K562 (cell line): ENCODE measurements at regions not wholly inside any gene's neighbourhood (a gene's known extent, or its start where the extent isn't known, plus 50 kb on each side); places are given as distances from the start of the nearest gene placed in this dataset.
"Not testable (repeated sequence)": the region's sequence is repeated elsewhere in the genome, so short reads cannot be mapped to it uniquely, and the experiment has no call there.

ENCODE experiments used
- ATAC-seq: fragments of 200-7000 bp; cut with Tn5 transposase; 3 replicates; pipeline ENCODE4 v1.9.1; 2020; ENCODE audit warnings: moderate library complexity
- BruUV-seq: library from RNA; stranded (reverse); fragments of 400-500 nt; replicated peaks from 2 replicates; lab custom pipeline; 2021; lab: Mats Ljungman, UMichigan
- CTCF ChIA-PET: fragments of 300-600 bp; formaldehyde crosslinking; extraction: SDS; loops from one replicate; lab custom pipeline; 2021; ENCODE audit warnings: low intra/inter-chr PET ratio; lab: Yijun Ruan, JAX
- POLR2A ChIA-PET: fragments of 300-600, 350-650 bp; sonication (Branson Sonifier 250); formaldehyde crosslinking; extraction: SDS; loops from one replicate; lab custom pipeline; 2021; ENCODE audit warnings: antibody characterized with exemption, inconsistent platforms; lab: Yijun Ruan, JAX
- DNase-seq, 4 experiments: peaks; one replicate each; pipeline versions ENCODE4 v3.0.0 to v3.0.0-alpha.2; 2011 to 2018; ENCODE audit warnings: low spot score in 3 of 4, mixed read lengths in 3 of 4; ENCODE audit errors: extremely low read depth in 1 of 4
- FAIRE-seq: peaks from 2 replicates; lab custom pipeline; 2011; peaks lifted over from hg19 to GRCh38; lab: Jason Lieb, UNC
- H2AFZ ChIP-seq: 2 replicates; pipeline ENCODE4 v1.6.0; 2011; ENCODE audit warnings: low read depth, low read length, control low read depth, inconsistent platforms
- H3K27ac ChIP-seq: fragments of 200-600 bp; 3 replicates; pipeline ENCODE4 v1.8.0; 2011; ENCODE audit warnings: low read depth, mild to moderate bottlenecking, control low read depth, inconsistent platforms, low read length, moderate library complexity, mixed read lengths; ENCODE audit errors: extremely low read depth
- H3K27me3 ChIP-seq, 2 experiments: fragments of 300-600 bp in 1 of 2; 2 replicates in 1 of 2; 3 replicates in 1 of 2; pipeline versions ENCODE4 v1.6.0 to v1.8.0; 2011; ENCODE audit warnings: inconsistent platforms in 2 of 2, low read length in 2 of 2, mild to moderate bottlenecking in 1 of 2, mixed read lengths in 1 of 2, moderate library complexity in 1 of 2; ENCODE audit not compliant: control insufficient read depth in 2 of 2, insufficient read depth in 2 of 2
- H3K36me3 ChIP-seq: fragments of 300-600 bp; 3 replicates; pipeline ENCODE4 v1.8.0; 2011; ENCODE audit warnings: mild to moderate bottlenecking, low read length, inconsistent platforms; ENCODE audit not compliant: control insufficient read depth, insufficient read depth
- H3K4me1 ChIP-seq, 2 experiments: fragments of 200-600 bp in 1 of 2; replicated peaks in 1 of 2; 2 replicates in 1 of 2; 3 replicates in 1 of 2; pipeline versions ENCODE4 v1.5.1 to v1.8.0; 2011; ENCODE audit warnings: inconsistent platforms in 2 of 2, low read length in 2 of 2, mild to moderate bottlenecking in 1 of 2, mixed read lengths in 1 of 2, moderate library complexity in 1 of 2; ENCODE audit not compliant: control insufficient read depth in 2 of 2, insufficient read depth in 2 of 2
- H3K4me2 ChIP-seq: 2 replicates; pipeline ENCODE4 v1.6.1; 2011; ENCODE audit warnings: low read length, control low read depth, inconsistent platforms, mixed read lengths; ENCODE audit not compliant: insufficient read depth
- H3K4me3 ChIP-seq: fragments of 200-600 bp; sonication (generic), shearing (Covaris generic); 2 replicates; pipeline ENCODE4 v1.5.1; 2016; ENCODE audit warnings: control low read depth, inconsistent platforms
- H3K79me2 ChIP-seq: fragments of 200-600 bp; 3 replicates; pipeline ENCODE4 v1.8.0; 2011; ENCODE audit warnings: low read length, inconsistent platforms; ENCODE audit not compliant: control insufficient read depth, insufficient read depth
- H3K9ac ChIP-seq, 2 experiments: 2 replicates each; pipeline versions ENCODE4 v1.6.0 to v1.6.1; 2011; ENCODE audit warnings: low read depth in 2 of 2, low read length in 2 of 2, control low read depth in 1 of 2, inconsistent platforms in 1 of 2, mild to moderate bottlenecking in 1 of 2, mixed read lengths in 1 of 2; ENCODE audit not compliant: insufficient read depth in 1 of 2
- H3K9me1 ChIP-seq: one replicate; pipeline ENCODE4 v1.6.0; 2011; ENCODE audit warnings: inconsistent platforms, mild to moderate bottlenecking, low read length, moderate library complexity; ENCODE audit not compliant: control insufficient read depth, insufficient read depth
- H3K9me3 ChIP-seq: replicated peaks from 2 replicates; pipeline ENCODE4 v1.5.1; 2011; ENCODE audit warnings: low read depth, low read length, inconsistent platforms; ENCODE audit not compliant: control insufficient read depth, insufficient read depth
- H4K20me1 ChIP-seq: replicated peaks from 2 replicates; pipeline ENCODE4 v1.6.1; 2011; ENCODE audit warnings: low read length, inconsistent platforms, mixed read lengths; ENCODE audit not compliant: control insufficient read depth, insufficient read depth
- ARNT ChIP-seq, 2 experiments: fragments of 450-650 bp; IDR thresholded peaks; 2 replicates each; pipeline ENCODE4 v1.6.1; 2016; ENCODE audit warnings: mild to moderate bottlenecking in 1 of 2
- NR2C2 ChIP-seq, 2 experiments: fragments of 200-800 bp in 1 of 2; sonication (Bioruptor generic) in 1 of 2; sonication (generic) in 1 of 2; formaldehyde crosslinking in 1 of 2; IDR thresholded peaks; 2 replicates each; pipeline versions ENCODE4 v1.6.1 to v1.8.0; 2016 to 2022; ENCODE audit warnings: mild to moderate bottlenecking in 1 of 2, missing compliant biosample characterization in 1 of 2, missing genetic modification characterization in 1 of 2, missing genetic modification reagents in 1 of 2
- ZNF316 ChIP-seq: fragments of 450-650 bp; IDR thresholded peaks from 2 replicates; pipeline ENCODE4 v1.6.1; 2016
- ZNF449 ChIP-seq: fragments of 250-450 bp; sonication (Bioruptor Pico); IDR thresholded peaks from 2 replicates; pipeline ENCODE4 v1.8.0; 2022; ENCODE audit warnings: moderate library complexity, mild to moderate bottlenecking, inconsistent platforms
- WGBS: fragments of 100-300 bp; shearing (Covaris generic); methylation state at CpG from one replicate; pipeline ENCODE4 v1.1.6; 2016; ENCODE audit warnings: low coverage, mixed read lengths; ENCODE audit not compliant: insufficient coverage; ENCODE audit errors: missing lambda C conversion rate; 5-methylcytosine and 5-hydroxymethylcytosine counted together
- in situ Hi-C: fragments of 300-500 bp; cut with MboI; formaldehyde crosslinking; loops from 4 replicates; pipeline ENCODE4 v1.15.0; 2018; ENCODE audit warnings: inconsistent platforms, mixed read lengths
- intact Hi-C: fragments of 100-400 bp; cut with micrococcal nuclease; formaldehyde crosslinking; loops from 2 replicates; pipeline ENCODE4 v1.14.2; 2022

- Histone ChIP-seq H3K36me3 (no peaks in the 10 kb centered on the region), H3K79me2 (no peaks in the 10 kb centered on the region), H3K9ac (no peak overlapping the region), H2AFZ (no peak overlapping the region), H3K4me3 (no peak overlapping the region), H3K4me1 (no peaks in the 10 kb centered on the region), H3K27me3 (0 out of 5 replicates have a peak, but pooled peaks cover 0 to 2% of the 10 kb centered on the region in 2 experiments), H3K9me1 (no peaks in the 10 kb centered on the region), H4K20me1 (no peaks in the 10 kb centered on the region), H3K27ac (no peak overlapping the region), H3K4me2 (no peak overlapping the region), H3K9me3 (no peaks in the 10 kb centered on the region)
- BruUV-seq, result no TSS peak
- FAIRE-seq (no peak), ATAC-seq (no peak), DNase-seq (no peak)
- TF ChIP-seq NR2C2 (CRISPR knock-in tag; IDR thresholded peaks at IDR 0.05) (no peak), NR2C2 (tag; IDR thresholded peaks at IDR 0.05) (no peak), ARNT (IDR thresholded peaks at IDR 0.05) (no peak), ZNF316 (0 out of 2 replicates have a peak, but pooled peaks have one; percentile 23), ZNF449 (CRISPR knock-in tag) (no peak)
- 0% methylated on average over 1 of the region's 1 CpG for WGBS
- ChIA-PET POLR2A (no interaction called here), CTCF (no interaction called here)
- intact Hi-C loops (no loop called here), in situ Hi-C loops (no loop called here)
These were observed 289.0 kb downstream of the HNRNPD start for GRCh38 chr4:82084747-82085146.

DNA sequence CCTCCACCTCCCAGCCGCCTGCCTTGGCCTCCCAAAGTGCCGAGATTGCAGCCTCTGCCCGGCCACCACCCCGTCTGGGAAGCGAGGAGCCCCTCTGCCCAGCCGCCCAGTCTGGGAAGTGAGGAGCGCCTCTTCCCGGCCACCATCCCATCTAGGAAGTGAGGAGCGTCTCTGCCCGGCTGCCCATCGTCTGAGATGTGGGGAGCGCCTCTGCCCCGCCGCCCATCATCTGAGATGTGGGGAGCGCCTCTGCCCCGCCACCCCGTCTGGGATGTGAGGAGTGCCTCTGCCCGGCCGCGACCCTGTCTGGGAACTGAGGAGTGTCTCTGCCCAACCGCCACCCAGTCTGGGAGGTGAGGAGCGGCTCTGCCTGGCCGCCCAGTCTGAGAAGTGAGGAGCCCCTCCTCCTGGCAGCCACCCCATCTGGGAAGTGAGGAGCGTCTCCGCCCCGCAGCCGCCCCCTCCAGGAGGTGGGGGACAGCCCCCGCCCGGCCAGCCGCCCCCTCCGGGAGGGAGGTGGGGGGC, 296.3 kb downstream of the HNRNPD start:
- H4K20me1 ChIP-seq, H3K4me2 ChIP-seq, H3K9me3 ChIP-seq, H3K4me1 ChIP-seq, H2AFZ ChIP-seq, H3K79me2 ChIP-seq, H3K4me3 ChIP-seq, H3K9me1 ChIP-seq, DNase-seq, H3K27me3 ChIP-seq, H3K27ac ChIP-seq, BruUV-seq, H3K9ac ChIP-seq, CTCF ChIA-PET, ATAC-seq, in situ Hi-C loops, FAIRE-seq, intact Hi-C loops, H3K36me3 ChIP-seq: not testable (repeated sequence)
- POLR2A ChIA-PET, result interaction anchor here (0.6 kb wide), 1 partner anchor 347 kb away, joined by 3 read pairs; no protein-coding TSS in a partner anchor
- 3% methylated on average over 17 of the region's 31 CpGs for WGBS
